OCI-LY7 (cell line): ENCODE measurements at regions not wholly inside any gene's neighbourhood (a gene's known extent, or its start where the extent isn't known, plus 50 kb on each side); places are given as distances from the start of the nearest gene placed in this dataset.

Source experiments
- EZH2phosphoT487 ChIP-seq: fragments of 200-600 bp; sonication (generic); IDR thresholded peaks from 2 replicates; pipeline ENCODE4 v1.6.1; 2018; ENCODE audit warnings: low read depth, borderline replicate concordance, mild to moderate bottlenecking, mixed run types, antibody characterized with exemption, low read length, moderate library complexity, mixed read lengths
- TF ChIP-seq, protein P1 (sequence below): fragments of 200-600 bp; sonication (generic); conservative IDR thresholded peaks from 2 replicates; pipeline ENCODE4 v1.5.1; 2014; ENCODE audit warnings: mild to moderate bottlenecking, antibody characterized with exemption, low read length, moderate library complexity, mixed read lengths

DNA sequence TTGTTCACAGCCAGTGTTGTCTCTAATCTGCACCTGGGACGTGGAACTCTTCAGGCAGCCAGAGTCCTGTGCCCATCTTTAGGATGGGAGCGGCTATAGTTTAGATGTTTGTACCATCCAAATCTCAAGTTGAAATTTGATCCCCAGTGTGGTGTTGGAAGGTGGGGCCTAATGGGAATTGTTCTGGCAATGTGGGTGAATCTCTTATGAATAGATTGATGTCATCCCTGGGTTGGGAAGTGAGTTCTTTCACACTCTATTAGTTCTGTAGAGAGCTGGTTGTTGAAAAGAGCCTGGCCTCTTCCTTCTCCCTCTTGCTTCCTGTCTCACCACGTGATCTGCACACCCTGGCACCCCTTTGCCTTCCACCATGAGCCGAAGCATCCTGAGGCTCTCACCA lies 300.9 kb downstream of the TXNL1 start:
- TF ChIP-seq, protein P1, sequence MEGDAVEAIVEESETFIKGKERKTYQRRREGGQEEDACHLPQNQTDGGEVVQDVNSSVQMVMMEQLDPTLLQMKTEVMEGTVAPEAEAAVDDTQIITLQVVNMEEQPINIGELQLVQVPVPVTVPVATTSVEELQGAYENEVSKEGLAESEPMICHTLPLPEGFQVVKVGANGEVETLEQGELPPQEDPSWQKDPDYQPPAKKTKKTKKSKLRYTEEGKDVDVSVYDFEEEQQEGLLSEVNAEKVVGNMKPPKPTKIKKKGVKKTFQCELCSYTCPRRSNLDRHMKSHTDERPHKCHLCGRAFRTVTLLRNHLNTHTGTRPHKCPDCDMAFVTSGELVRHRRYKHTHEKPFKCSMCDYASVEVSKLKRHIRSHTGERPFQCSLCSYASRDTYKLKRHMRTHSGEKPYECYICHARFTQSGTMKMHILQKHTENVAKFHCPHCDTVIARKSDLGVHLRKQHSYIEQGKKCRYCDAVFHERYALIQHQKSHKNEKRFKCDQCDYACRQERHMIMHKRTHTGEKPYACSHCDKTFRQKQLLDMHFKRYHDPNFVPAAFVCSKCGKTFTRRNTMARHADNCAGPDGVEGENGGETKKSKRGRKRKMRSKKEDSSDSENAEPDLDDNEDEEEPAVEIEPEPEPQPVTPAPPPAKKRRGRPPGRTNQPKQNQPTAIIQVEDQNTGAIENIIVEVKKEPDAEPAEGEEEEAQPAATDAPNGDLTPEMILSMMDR = no peak
- no peak for TF ChIP-seq EZH2phosphoT487
